ENCODE measurements at regions not wholly inside any gene's neighbourhood (a gene's known extent, or its start where the extent isn't known, plus 50 kb on each side); places are given as distances from the start of the nearest gene placed in this dataset.

GRCh38 chr15:77759896-77760592, 127.3 kb upstream of the LINGO1 start:
- DNase-seq (ENCODE audit: low spot score), result no peak

DNA sequence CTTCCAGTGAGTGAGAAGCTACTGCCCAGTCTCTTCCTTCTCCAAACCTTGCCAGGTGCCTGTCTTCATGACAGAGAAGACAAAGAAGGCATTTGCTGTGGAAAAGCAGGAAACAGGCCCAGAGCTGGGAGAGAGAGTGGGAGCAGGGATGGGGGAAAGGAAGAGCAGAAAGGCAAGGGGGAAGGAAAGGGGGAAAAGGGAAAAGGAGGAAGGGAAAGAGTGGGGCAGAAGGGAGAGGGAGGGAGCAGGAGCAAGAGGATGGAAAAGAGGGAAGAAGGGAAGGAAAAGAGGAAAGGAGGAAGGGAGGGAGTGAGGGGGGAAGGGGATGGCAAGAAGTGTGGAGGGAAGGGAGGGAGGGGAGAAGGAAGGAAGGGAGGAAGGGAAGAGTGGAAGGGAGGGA, 121.2 kb upstream of the LINGO1 start:
- DNase-seq (ENCODE audit: low spot score), result no peak

GRCh38 chr15:77753281-77753873, 120.7 kb upstream of the LINGO1 start:
- DNase-seq (ENCODE audit: low spot score), result no peak

DNA sequence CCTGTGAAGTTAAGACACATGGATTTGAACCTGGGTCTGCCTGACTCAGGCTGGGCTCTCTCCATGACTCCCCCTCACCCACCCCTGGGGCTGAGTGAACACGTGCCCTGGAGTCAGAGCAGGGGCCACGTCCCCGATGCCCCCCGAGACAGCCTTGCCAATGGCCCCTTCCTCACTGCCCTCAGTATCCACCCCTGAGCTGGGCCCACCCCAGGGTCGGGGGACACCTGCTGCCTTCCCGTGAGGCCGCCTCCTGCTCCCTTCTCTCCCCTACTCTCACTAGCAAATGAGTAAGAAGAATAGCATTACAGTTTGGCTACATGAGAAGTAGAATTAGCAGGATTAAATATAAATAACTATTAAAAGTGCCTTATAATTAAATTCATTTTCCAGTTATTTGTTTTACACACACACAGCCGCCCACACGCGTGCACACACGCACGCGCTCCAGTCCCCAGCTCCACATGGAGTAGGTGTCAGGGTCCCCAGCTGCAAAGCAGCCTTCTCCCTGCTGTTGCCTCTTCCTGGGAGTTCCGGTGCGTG, 117.4 kb upstream of the LINGO1 start:
- DNase-seq (ENCODE audit: low spot score), result no peak

- no peak for DNase-seq (ENCODE audit: low spot score)
Observed at GRCh38 chr15:77749236-77749997, 116.7 kb upstream of the LINGO1 start.

- no peak for DNase-seq (ENCODE audit: low spot score)
Observed at GRCh38 chr15:77748078-77749064, 115.7 kb upstream of the LINGO1 start.

DNA sequence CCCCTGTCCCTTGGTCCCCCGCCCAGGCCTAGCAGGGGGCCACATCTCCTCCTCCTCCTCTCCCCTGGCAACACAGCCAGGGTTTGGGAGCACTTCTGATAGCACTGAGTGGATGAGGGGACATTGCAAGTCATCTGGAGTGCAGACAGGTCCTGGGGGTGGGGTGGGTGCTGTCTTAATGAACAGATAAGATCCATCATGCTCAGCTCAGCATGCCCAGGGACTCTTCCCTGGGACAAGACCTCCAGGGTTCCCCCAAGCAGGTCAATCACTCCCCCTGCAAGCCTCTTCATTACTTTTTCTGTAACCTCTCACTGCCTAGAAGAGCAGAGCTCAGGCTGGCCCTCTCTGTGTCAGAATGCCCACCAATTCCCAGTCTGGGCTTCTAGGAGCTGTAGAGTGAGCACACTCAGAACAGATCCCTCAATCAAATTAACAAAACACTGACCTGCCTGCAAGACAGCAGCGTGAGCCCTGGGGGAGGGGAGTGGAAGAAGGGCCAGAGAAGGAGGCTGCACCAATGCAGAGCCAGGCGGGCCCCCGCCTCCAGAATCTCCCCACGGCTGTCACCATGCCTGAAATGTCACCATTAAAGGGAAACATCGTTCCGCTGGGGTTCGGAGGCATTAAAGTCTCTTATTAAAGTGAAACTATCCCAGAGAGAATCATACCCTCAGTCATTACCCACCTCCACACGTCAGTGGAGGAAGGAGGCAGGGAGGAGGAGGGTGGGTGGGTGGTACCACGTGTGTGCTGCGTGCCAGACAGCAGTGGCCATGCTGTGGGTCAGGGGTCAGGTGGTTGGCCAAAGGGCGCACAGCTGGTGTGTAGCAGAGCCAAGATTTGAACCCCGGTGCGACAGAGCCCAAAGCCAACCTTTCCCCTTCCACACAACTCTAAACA, 114.7 kb upstream of the LINGO1 start:
- no peak for DNase-seq (ENCODE audit: low spot score)

DNA sequence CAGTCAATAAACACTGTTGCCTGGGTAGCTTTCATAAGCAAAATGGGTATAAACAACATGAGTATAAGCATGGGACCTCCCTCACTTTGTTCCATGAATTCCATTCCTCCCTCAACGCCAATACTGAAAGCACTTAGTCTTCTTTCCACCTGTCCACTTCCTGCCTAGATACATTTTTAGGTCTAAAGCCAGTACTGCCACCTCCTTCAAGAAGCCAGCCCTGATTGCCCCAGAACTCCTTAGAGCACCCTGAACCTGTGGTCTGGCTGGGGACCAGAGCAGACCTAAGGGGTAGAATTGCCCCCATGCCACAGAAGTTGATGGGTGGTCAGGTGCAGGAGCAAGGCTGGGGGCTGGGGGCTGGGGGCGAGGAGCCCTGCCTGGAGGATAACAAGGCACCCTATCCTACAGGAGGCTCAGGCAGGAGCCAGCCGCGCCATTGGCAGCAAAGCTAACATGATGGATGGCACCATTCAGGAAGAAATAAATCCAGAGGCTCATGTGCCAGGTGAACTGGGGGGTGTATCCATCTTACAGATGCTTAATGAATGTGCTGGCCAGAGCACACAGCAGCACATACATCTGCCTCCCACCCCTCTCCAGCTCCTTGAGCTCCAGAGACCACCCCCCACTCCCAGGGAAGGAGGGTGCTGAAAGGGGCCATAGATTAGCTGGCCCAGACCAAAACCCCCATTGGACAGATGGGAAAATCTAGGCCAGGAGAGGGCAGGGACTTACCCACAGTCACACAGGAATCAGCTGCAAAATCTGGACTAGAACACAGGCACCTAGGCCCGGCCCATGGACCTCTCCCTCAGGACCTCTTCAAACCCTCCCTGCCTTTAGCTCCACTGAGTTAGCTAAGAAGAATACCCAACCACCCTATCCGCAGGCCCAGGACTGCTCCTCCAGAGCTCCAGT, 113.8 kb upstream of the LINGO1 start:
- DNase-seq (ENCODE audit: low spot score), result no peak

DNA sequence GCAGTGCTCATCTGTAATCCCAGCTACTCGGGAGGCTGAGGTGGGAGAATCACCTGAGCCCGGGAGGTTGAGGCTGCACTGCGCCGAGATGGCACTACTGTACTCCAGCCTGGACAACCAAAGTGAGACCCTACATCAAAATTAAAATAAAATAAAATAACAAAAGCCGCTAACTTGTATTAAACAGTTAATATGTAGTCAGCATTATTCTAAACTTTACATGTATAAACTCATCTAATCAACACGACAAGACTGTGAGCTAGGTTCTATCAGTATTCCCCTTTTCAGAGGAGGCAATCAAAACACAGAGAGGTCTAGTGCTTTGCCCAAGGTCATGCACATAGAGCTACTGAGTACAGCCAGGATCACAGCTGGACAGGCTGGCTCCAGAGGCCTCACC, 111.7 kb upstream of the LINGO1 start:
- no peak for DNase-seq (ENCODE audit: low spot score)

- no peak for DNase-seq (ENCODE audit: low spot score)
Observed at GRCh38 chr15:77742570-77742969, 109.9 kb upstream of the LINGO1 start.

DNA sequence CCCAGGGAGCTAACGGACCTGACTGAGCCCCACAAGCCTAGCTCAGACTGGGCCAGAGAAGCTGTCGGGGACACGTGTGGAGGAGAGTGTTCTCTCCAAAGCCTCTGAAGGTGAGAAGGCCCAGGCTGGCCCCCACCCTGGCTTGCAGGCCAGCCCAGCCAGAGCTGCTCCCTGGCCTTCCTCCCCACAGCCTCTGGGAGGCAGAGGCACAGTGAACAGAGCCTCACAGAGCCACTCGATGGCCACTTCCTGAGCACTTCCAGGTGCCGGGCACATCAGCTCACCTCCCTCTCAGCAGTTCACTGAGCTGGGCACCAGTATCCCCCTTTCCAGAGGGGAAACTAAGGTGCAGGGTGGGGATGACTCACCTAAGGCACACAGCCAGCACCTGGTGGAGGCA, 109.4 kb upstream of the LINGO1 start:
- no peak for DNase-seq (ENCODE audit: low spot score)

- no peak for DNase-seq (ENCODE audit: low spot score)
Observed at GRCh38 chr15:77741106-77741505, 108.4 kb upstream of the LINGO1 start.

GRCh38 chr15:77739591-77740378, 107.1 kb upstream of the LINGO1 start:
- DNase-seq (ENCODE audit: low spot score), result no peak

- no peak for DNase-seq (ENCODE audit: low spot score)
Observed at GRCh38 chr15:77738441-77739302, 106.0 kb upstream of the LINGO1 start.

DNA sequence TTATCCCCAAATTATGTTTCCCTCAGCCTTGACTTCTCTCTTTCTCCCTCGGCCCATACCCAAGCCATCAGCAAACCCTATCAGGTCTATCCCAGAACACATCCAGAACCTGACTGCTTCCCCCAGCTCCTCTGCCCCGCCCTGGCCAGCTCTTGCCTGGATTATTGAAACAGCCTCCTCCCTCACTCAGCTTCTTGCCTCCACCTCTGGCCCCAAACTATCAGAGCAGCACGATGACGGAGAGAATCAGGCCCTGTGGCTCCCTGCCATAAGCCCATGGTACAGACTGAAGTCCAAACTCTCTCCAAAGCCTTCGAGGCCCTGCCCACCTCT, 105.3 kb upstream of the LINGO1 start:
- DNase-seq (ENCODE audit: low spot score), result no peak

- no peak for DNase-seq (ENCODE audit: low spot score)
Observed at GRCh38 chr15:77737238-77738037, 104.7 kb upstream of the LINGO1 start.

- DNase-seq (ENCODE audit: low spot score), result no peak
Observed at GRCh38 chr15:77734306-77734705, 101.6 kb upstream of the LINGO1 start.

Measured in kidney capillary endothelial cell (primary cell).